SU-DHL-6 (cell line): ENCODE measurements at regions not wholly inside any gene's neighbourhood (a gene's known extent, or its start where the extent isn't known, plus 50 kb on each side); places are given as distances from the start of the nearest gene placed in this dataset.

Source experiments
- H2AFZ ChIP-seq: fragments of 200-600 bp; sonication (generic); 2 replicates; pipeline ENCODE4 v1.6.1; 2014; ENCODE audit warnings: low read depth, mild to moderate bottlenecking, moderate library complexity, mixed read lengths, antibody characterized with exemption, low read length; ENCODE audit not compliant: severe bottlenecking
- H3F3A ChIP-seq: fragments of 200-600 bp; shearing (Covaris generic); 2 replicates; pipeline ENCODE4 v1.6.0; 2016; ENCODE audit warnings: antibody characterized with exemption, mild to moderate bottlenecking; ENCODE audit not compliant: insufficient read depth
- H3K27ac ChIP-seq: fragments of 200-600 bp; sonication (generic); 2 replicates; pipeline ENCODE4 v1.5.1; 2016; ENCODE audit warnings: low read depth, mild to moderate bottlenecking, low read length, moderate library complexity, mixed read lengths
- H3K27me3 ChIP-seq: fragments of 200-600 bp; sonication (generic), shearing (Covaris generic); 2 replicates; pipeline ENCODE4 v1.6.0; 2014; ENCODE audit warnings: mild to moderate bottlenecking, low read length
- H3K36me3 ChIP-seq: fragments of 200-600 bp; sonication (generic); 2 replicates; pipeline ENCODE4 v1.6.1; 2014; ENCODE audit warnings: mild to moderate bottlenecking, low read length, mixed read lengths
- H3K4me2 ChIP-seq: fragments of 300-600, 200-600 bp; shearing (Covaris generic), sonication (generic); 2 replicates; pipeline ENCODE4 v1.6.0; 2014; ENCODE audit warnings: low read length, low read depth, mild to moderate bottlenecking; ENCODE audit not compliant: poor library complexity, severe bottlenecking
- H3K4me3 ChIP-seq: fragments of 200-600 bp; sonication (generic); 2 replicates; pipeline ENCODE4 v1.5.1; 2014; ENCODE audit warnings: antibody characterized with exemption, low read length, mild to moderate bottlenecking, mixed read lengths; ENCODE audit not compliant: insufficient read depth, poor library complexity, severe bottlenecking
- H3K79me2 ChIP-seq: fragments of 200-600 bp; sonication (generic); 2 replicates; pipeline ENCODE4 v1.6.1; 2014; ENCODE audit warnings: mild to moderate bottlenecking, low read length, moderate library complexity; ENCODE audit not compliant: insufficient read depth
- H3K9ac ChIP-seq: fragments of 200-600 bp; sonication (generic); 2 replicates; pipeline ENCODE4 v1.7.0; 2014; ENCODE audit warnings: mild to moderate bottlenecking, low read length
- H3K9me2 ChIP-seq: fragments of 200-600 bp; sonication (generic); replicated peaks from 2 replicates; pipeline ENCODE4 v1.6.1; 2014; ENCODE audit warnings: low read length; ENCODE audit not compliant: insufficient read depth
- H3K9me3 ChIP-seq: fragments of 200-600 bp; sonication (generic); 2 replicates; pipeline ENCODE4 v1.6.1; 2014; ENCODE audit warnings: low read length, mixed read lengths; ENCODE audit not compliant: insufficient read depth
- H4K20me1 ChIP-seq: fragments of 200-600 bp; sonication (generic); 2 replicates; pipeline ENCODE4 v1.6.1; 2014; ENCODE audit warnings: low read depth, mild to moderate bottlenecking, antibody characterized with exemption, low read length, moderate library complexity, mixed read lengths
- CTCF ChIP-seq: fragments of 200-600 bp; sonication (generic); IDR thresholded peaks from one replicate; pipeline ENCODE4 v1.5.1; 2017; ENCODE audit warnings: antibody characterized with exemption, mild to moderate bottlenecking, low read length, moderate library complexity; ENCODE audit not compliant: insufficient read depth, poor library complexity, severe bottlenecking
- EZH2phosphoT487 ChIP-seq: fragments of 200-600 bp; sonication (generic), shearing (Covaris generic); conservative IDR thresholded peaks from 2 replicates; pipeline ENCODE4 v1.6.1; 2018; ENCODE audit warnings: mild to moderate bottlenecking, antibody characterized with exemption, low read length, moderate library complexity, mixed read lengths

DNA sequence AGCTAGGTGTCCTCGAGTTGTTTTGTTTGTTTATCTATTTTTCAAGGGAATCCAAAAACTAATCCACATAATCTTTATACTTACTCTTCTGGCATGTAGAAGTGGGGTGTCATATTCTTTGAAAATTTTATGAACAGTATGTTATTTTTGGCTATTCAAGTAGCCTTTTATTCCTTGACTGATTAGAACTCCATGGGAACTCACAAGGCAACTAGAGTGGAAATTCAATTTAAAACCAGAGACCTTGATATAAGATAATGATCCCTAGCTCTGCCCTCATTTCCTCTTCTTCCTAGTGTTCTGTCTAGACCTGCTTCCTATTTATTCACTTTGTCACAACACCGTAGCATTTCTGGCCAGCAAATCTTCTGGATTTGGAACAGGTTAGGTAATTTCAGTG lies 1123.7 kb upstream of the C9orf72 start:
- Histone ChIP-seq H3K4me3 (no peak overlapping the region), H3F3A (no peaks in the 10 kb centered on the region), H3K27ac (no peak overlapping the region), H3K9ac (no peak overlapping the region), H2AFZ (no peak overlapping the region), H3K79me2 (no peaks in the 10 kb centered on the region), H3K27me3 (no peaks in the 10 kb centered on the region), H3K4me2 (no peak overlapping the region), H3K9me3 (no peaks in the 10 kb centered on the region), H3K36me3 (no peaks in the 10 kb centered on the region), H3K9me2 (no peaks in the 10 kb centered on the region), H4K20me1 (no peaks in the 10 kb centered on the region)
- TF ChIP-seq CTCF = no peak

- Histone ChIP-seq H3K79me2 (no peaks in the 10 kb centered on the region), H3K27me3 (no peaks in the 10 kb centered on the region), H3K9ac (no peak overlapping the region), H3K27ac (no peak overlapping the region), H3K4me3 (no peak overlapping the region), H3K9me2 (no peaks in the 10 kb centered on the region), H3F3A (no peaks in the 10 kb centered on the region), H3K9me3 (no peaks in the 10 kb centered on the region), H3K4me2 (no peak overlapping the region), H4K20me1 (no peaks in the 10 kb centered on the region), H3K36me3 (no peaks in the 10 kb centered on the region), H2AFZ (no peak overlapping the region)
- no peak for TF ChIP-seq EZH2phosphoT487
- TF ChIP-seq CTCF = no peak
Observed at GRCh38 chr9:28699632-28700031, 1126.4 kb upstream of the C9orf72 start.

GRCh38 chr9:28707616-28708015 lies 1134.3 kb upstream of the C9orf72 start:
- Histone ChIP-seq H3K79me2 (no peaks in the 10 kb centered on the region), H4K20me1 (no peaks in the 10 kb centered on the region), H3K36me3 (no peaks in the 10 kb centered on the region), H2AFZ (no peak overlapping the region), H3F3A (no peaks in the 10 kb centered on the region), H3K27me3 (no peaks in the 10 kb centered on the region), H3K9ac (no peak overlapping the region), H3K4me2 (no peak overlapping the region), H3K4me3 (no peak overlapping the region), H3K9me3 (no peaks in the 10 kb centered on the region), H3K27ac (no peak overlapping the region), H3K9me2 (0 out of 2 replicates have a peak, but pooled peaks cover 3% of the 10 kb centered on the region)
- TF ChIP-seq CTCF (no peak), EZH2phosphoT487 (no peak)

GRCh38 chr9:28714188-28714587 lies 1140.9 kb upstream of the C9orf72 start:
- Histone ChIP-seq H3K9me2 (0 out of 2 replicates have a peak, but pooled peaks cover 3% of the 10 kb centered on the region), H3K4me2 (no peak overlapping the region), H4K20me1 (no peaks in the 10 kb centered on the region), H3K27ac (no peak overlapping the region), H3K9ac (no peak overlapping the region), H3K4me3 (no peak overlapping the region), H3K27me3 (no peaks in the 10 kb centered on the region), H3K79me2 (no peaks in the 10 kb centered on the region), H3K36me3 (no peaks in the 10 kb centered on the region), H2AFZ (no peak overlapping the region), H3F3A (no peaks in the 10 kb centered on the region), H3K9me3 (no peaks in the 10 kb centered on the region)
- TF ChIP-seq CTCF = no peak
- TF ChIP-seq EZH2phosphoT487 = no peak
